ENCODE measurements at regions not wholly inside any gene's neighbourhood (a gene's known extent, or its start where the extent isn't known, plus 50 kb on each side); places are given as distances from the start of the nearest gene placed in this dataset.

DNA sequence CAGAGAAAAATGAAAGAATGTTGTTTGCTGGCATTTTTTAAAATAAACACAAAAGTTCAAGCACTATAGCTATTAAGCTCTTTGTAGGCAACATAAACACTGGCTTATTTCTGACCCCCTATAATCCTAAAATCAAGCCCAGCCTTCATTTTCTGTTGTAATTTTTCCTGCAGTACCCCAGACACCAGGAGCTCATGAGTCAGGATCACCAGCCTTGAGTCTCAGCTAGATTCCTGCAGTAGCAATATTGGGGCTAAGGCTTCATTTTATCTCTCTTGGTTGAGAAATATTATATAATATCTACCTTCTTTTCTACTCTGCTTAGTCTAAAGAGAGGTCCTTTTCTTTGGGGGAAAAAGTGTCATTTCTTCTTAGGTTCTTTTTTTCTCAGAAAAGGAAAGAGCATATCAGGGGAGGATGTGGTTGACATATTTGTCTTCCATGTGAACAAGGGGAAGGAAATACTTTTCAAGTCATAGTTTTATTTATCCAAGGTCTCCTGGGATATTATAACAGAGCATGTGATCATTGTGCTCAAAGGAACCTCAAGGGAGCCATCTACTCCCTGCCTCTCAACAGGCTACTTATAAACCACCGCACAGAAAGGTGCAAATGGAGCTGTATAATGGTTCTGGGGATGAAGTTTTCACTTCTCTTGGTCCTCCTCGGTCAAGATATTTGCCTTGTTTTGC is 678.3 kb upstream of the NR3C2 start:
- in situ Hi-C loops (cut with HindIII; ENCODE audit: low pct_ligation_motif_present, low sequenced_read_pairs): no loop called here
- no peaks in the 10 kb centered on the region for H3K36me3 ChIP-seq (replicated peaks)
- DNase-seq: peak; percentile 53
- no peaks in the 10 kb centered on the region for H3K27me3 ChIP-seq (replicated peaks)
- TF ChIP-seq, protein P1, sequence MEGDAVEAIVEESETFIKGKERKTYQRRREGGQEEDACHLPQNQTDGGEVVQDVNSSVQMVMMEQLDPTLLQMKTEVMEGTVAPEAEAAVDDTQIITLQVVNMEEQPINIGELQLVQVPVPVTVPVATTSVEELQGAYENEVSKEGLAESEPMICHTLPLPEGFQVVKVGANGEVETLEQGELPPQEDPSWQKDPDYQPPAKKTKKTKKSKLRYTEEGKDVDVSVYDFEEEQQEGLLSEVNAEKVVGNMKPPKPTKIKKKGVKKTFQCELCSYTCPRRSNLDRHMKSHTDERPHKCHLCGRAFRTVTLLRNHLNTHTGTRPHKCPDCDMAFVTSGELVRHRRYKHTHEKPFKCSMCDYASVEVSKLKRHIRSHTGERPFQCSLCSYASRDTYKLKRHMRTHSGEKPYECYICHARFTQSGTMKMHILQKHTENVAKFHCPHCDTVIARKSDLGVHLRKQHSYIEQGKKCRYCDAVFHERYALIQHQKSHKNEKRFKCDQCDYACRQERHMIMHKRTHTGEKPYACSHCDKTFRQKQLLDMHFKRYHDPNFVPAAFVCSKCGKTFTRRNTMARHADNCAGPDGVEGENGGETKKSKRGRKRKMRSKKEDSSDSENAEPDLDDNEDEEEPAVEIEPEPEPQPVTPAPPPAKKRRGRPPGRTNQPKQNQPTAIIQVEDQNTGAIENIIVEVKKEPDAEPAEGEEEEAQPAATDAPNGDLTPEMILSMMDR (IDR thresholded peaks at IDR 0.05; ENCODE audit: low read depth, low read length, missing control alignments): no peak
- H3K27ac ChIP-seq: peak overlapping the region; percentile 66
- H3K4me3 ChIP-seq (ENCODE audit: low read depth, low read length): no peak overlapping the region

DNA sequence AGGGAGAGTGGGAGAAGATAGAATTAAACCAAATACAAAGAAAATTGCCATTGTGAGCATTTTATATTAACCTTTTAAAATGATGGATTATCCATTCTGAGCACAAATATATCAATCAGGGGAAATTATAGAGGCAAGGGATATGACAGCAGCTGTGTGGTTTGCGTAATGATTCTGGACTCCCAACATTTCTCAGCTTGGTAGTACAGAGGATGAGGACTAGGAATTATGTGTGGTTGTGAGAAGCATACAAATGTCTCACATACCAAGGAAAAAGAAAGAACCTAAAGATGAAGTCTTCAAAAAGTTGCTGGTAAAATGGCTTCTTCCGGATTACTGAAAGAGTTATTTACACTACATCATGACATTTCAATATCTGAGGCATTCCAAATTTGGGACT is 674.6 kb upstream of the NR3C2 start:
- no peak overlapping the region for H3K4me3 ChIP-seq (ENCODE audit: low read depth, low read length)
- H3K27me3 ChIP-seq (replicated peaks): no peaks in the 10 kb centered on the region
- TF ChIP-seq, protein P1 (IDR thresholded peaks at IDR 0.05; ENCODE audit: low read depth, low read length, missing control alignments): no peak
- H3K27ac ChIP-seq: no peak overlapping the region
- DNase-seq: no peak
- H3K36me3 ChIP-seq (replicated peaks): no peaks in the 10 kb centered on the region
- in situ Hi-C loops (cut with HindIII; ENCODE audit: low pct_ligation_motif_present, low sequenced_read_pairs): no loop called here

DNA sequence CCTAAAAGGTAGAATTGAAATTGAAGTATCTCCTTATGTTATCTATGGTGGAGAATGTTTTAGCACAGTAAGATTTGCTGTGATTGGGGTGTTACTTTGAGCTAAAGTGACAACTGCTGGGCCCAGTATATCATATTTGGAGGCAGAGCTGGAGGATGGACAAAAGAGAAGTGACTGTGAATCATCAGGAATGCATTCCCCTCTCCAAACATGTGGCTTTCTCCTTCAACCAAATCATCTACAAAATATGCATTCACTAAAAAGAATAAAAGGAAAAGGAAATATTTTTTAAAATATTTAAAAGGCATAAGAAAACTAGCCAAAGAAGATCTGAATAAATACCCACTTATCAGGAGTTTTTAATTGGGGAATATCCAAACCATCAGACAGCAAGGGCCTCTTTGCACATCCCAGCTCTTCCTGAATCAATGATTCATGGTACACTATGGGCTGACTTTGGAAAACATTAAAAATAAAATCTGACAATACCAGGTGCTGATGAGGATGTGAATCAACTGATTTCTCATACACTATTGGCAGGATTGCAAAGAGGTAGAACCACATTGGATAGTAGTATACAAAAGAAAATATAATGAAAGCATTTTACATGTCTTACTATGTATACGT is 671.7 kb upstream of the NR3C2 start:
- Histone ChIP-seq H3K4me3 (ENCODE audit: low read depth, low read length) (no peak overlapping the region), H3K27ac (peak overlapping the region; percentile 19), H3K27me3 (replicated peaks) (no peaks in the 10 kb centered on the region), H3K36me3 (replicated peaks) (no peaks in the 10 kb centered on the region)
- TF ChIP-seq, protein P1 (IDR thresholded peaks at IDR 0.05; ENCODE audit: low read depth, low read length, missing control alignments): no peak
- in situ Hi-C loops (cut with HindIII; ENCODE audit: low pct_ligation_motif_present, low sequenced_read_pairs): no loop called here
- peak; percentile 70 for DNase-seq

DNA sequence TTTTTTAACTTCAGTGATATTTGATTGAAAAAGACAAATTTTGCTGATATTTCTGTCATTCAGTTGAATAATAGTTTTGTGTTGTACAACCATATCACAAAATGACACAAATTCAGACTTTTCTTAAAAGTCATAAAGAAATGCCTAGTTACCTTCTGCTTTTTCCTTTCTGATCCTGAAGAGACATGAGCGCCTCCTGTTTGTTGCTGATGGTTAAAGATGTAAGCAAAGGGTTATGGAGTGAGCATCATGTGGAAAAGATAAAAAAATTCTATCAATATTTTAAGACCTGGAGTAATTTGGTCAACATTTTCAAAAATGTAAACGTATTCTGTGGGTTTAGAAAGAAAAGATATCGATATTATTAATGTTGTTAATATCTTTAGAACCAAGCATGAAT is 669.9 kb upstream of the NR3C2 start:
- Histone ChIP-seq H3K27ac (no peak overlapping the region), H3K36me3 (replicated peaks) (no peaks in the 10 kb centered on the region), H3K27me3 (replicated peaks) (no peaks in the 10 kb centered on the region), H3K4me3 (ENCODE audit: low read depth, low read length) (no peak overlapping the region)
- TF ChIP-seq, protein P1 (IDR thresholded peaks at IDR 0.05; ENCODE audit: low read depth, low read length, missing control alignments): no peak
- in situ Hi-C loops (cut with HindIII; ENCODE audit: low pct_ligation_motif_present, low sequenced_read_pairs): no loop called here
- DNase-seq: no peak

DNA sequence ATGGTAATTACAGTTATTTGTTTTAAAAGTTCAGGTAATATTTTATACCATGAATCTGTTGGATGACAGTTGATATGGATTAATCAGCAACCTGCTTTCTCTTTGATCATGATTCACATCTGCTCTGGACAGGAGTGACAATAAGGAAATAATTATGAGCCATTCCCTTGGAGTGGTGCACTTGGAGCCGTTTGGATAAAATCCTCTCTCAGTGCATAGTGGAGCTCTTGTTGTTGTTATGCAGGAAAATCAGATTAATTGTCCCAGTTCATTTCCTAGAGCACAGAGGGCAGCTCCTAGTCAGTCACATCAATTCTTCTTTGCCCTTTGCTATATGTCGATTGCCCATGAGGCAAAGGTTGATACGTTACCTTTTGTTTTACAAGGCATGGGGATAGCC is 668.3 kb upstream of the NR3C2 start:
- H3K4me3 ChIP-seq (ENCODE audit: low read depth, low read length): no peak overlapping the region
- H3K27me3 ChIP-seq (replicated peaks): no peaks in the 10 kb centered on the region
- no peaks in the 10 kb centered on the region for H3K36me3 ChIP-seq (replicated peaks)
- no peak for DNase-seq
- no peak overlapping the region for H3K27ac ChIP-seq
- TF ChIP-seq, protein P1 (IDR thresholded peaks at IDR 0.05; ENCODE audit: low read depth, low read length, missing control alignments): no peak
- in situ Hi-C loops (cut with HindIII; ENCODE audit: low pct_ligation_motif_present, low sequenced_read_pairs): no loop called here

All from brain microvascular endothelial cell (primary cell).